ENCODE measurements at regions not wholly inside any gene's neighbourhood (a gene's known extent, or its start where the extent isn't known, plus 50 kb on each side); places are given as distances from the start of the nearest gene placed in this dataset.

- TF ChIP-seq CTCF (IDR thresholded peaks at IDR 0.05): no peak
- no peak for DNase-seq
- no peaks in the 10 kb centered on the region for H3K27me3 ChIP-seq
- intact Hi-C loops (cut with DNase I): no loop called here
- no peaks in the 10 kb centered on the region for H3K36me3 ChIP-seq
- H3K9me3 ChIP-seq: no peaks in the 10 kb centered on the region
- H3K4me1 ChIP-seq: no peaks in the 10 kb centered on the region
- no peak overlapping the region for H3K9ac ChIP-seq (ENCODE audit: low read depth in 2 of 2, low read length in 2 of 2)
- H3K27ac ChIP-seq: no peak overlapping the region
- H3K4me3 ChIP-seq: no peak overlapping the region
Observed at GRCh38 chr9:107862323-107862722, 372.8 kb upstream of the KLF4 start.

- intact Hi-C loops (cut with DNase I): no loop called here
- no peak overlapping the region for H3K9ac ChIP-seq (ENCODE audit: low read depth in 2 of 2, low read length in 2 of 2)
- H3K9me3 ChIP-seq: no peaks in the 10 kb centered on the region
- H3K36me3 ChIP-seq: no peaks in the 10 kb centered on the region
- DNase-seq: no peak
- H3K4me1 ChIP-seq: no peaks in the 10 kb centered on the region
- no peak overlapping the region for H3K27ac ChIP-seq
- TF ChIP-seq CTCF (IDR thresholded peaks at IDR 0.05): no peak
- no peaks in the 10 kb centered on the region for H3K27me3 ChIP-seq
- no peak overlapping the region for H3K4me3 ChIP-seq
Observed at GRCh38 chr9:107861075-107861474, 371.5 kb upstream of the KLF4 start.

DNA sequence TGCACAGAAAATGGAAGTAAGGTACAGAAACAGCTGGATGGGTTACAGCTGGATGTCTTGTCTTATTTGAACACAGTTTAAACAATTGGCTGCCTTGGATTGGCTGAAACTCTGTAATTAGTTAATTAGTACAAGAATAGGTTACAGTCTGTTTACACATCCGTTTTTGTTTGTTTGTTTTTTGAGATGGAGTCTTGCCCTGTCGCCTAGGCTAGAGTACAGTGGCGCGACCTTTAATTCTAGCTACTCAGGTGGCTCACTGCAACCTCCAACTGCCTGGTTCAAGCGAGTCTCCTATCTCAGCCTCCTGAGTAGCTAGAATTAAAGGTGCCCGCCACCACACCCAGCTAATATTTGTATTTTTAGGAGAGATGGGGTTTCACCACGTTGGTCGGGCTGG lies 368.7 kb upstream of the KLF4 start:
- no peaks in the 10 kb centered on the region for H3K4me1 ChIP-seq
- no peaks in the 10 kb centered on the region for H3K27me3 ChIP-seq
- H3K27ac ChIP-seq: no peak overlapping the region
- no peak for TF ChIP-seq CTCF (IDR thresholded peaks at IDR 0.05)
- no peak overlapping the region for H3K4me3 ChIP-seq
- intact Hi-C loops (cut with DNase I): no loop called here
- no peak overlapping the region for H3K9ac ChIP-seq (ENCODE audit: low read depth in 2 of 2, low read length in 2 of 2)
- DNase-seq: no peak
- no peaks in the 10 kb centered on the region for H3K36me3 ChIP-seq
- H3K9me3 ChIP-seq: no peaks in the 10 kb centered on the region

- Histone ChIP-seq H3K9me3 (no peaks in the 10 kb centered on the region), H3K27me3 (no peaks in the 10 kb centered on the region), H3K36me3 (no peaks in the 10 kb centered on the region), H3K9ac (ENCODE audit: low read depth in 2 of 2, low read length in 2 of 2) (no peak overlapping the region), H3K27ac (no peak overlapping the region), H3K4me1 (no peaks in the 10 kb centered on the region), H3K4me3 (no peak overlapping the region)
- no peak for TF ChIP-seq CTCF (IDR thresholded peaks at IDR 0.05)
- intact Hi-C loops (cut with DNase I): no loop called here
- DNase-seq: no peak
Observed at GRCh38 chr9:107856633-107857032, 367.1 kb upstream of the KLF4 start.

GRCh38 chr9:107855164-107855563 lies 365.6 kb upstream of the KLF4 start:
- H3K9ac ChIP-seq (ENCODE audit: low read depth in 2 of 2, low read length in 2 of 2): no peak overlapping the region
- intact Hi-C loops (cut with DNase I): no loop called here

More at GRCh38 chr9:107855164-107855563, 365.6 kb upstream of the KLF4 start:
- Histone ChIP-seq H3K9me3 (no peaks in the 10 kb centered on the region), H3K27me3 (no peaks in the 10 kb centered on the region), H3K27ac (no peak overlapping the region), H3K4me1 (no peaks in the 10 kb centered on the region), H3K4me3 (no peak overlapping the region), H3K36me3 (no peaks in the 10 kb centered on the region)
- DNase-seq: no peak
- TF ChIP-seq CTCF (IDR thresholded peaks at IDR 0.05): no peak
